HG03442 (cell line): ENCODE measurements at regions not wholly inside any gene's neighbourhood (a gene's known extent, or its start where the extent isn't known, plus 50 kb on each side); places are given as distances from the start of the nearest gene placed in this dataset.
A peak's percentile ranks its signal among the peaks of the same experiment; 100 is the strongest.

Source experiments
- ATAC-seq: cut with Tn5 transposase; IDR thresholded peaks from one replicate; pipeline ENCODE4 v1.9.1; 2021; ENCODE audit warnings: mild to moderate bottlenecking, moderate library complexity; ENCODE audit not compliant: unreplicated experiment

DNA sequence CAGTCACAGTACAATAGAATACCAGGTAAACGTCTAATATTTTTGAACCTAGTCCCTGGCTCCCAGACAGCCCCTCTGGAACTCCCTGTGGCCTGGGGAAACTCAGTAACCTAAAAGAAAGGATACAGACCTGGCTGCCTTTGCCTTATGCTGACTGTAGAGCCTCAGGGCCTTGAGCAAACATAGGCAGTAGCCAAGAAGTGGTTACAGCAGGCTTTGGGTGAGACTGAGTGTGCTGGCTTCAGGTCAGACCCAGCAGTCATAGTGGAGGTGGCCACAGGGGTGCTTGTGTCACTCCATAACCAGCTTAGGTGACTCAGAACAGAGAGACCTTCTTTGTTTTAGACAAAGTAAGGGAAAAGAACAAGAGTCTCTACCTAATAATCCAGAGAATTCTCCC is 141.8 kb upstream of the PRDX4 start:
- no peak for ATAC-seq

- no peak for ATAC-seq
These were observed 126.8 kb upstream of the PRDX4 start for GRCh38 chrX:23540532-23540931.

DNA sequence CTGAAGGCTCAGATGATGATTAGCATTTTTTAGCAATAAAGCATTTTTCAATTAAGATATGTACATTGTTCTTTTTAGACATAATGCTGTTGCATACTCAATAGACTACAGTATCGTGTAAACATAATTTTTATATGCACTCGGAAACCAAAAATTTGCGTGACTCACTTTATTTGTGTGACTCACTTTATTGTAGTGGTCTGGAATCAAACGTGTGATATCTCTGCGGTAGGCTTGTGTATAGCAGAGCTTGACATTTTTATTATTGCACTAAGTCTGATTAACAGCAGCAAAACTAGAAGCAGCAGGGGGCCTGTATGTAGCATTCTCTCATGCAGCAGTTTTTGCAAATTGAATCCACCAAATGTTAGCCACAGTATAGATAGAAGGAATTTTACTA is 119.1 kb upstream of the PRDX4 start:
- ATAC-seq = no peak

- ATAC-seq = no peak
These were observed 115.0 kb upstream of the PRDX4 start for GRCh38 chrX:23552303-23552702.

DNA sequence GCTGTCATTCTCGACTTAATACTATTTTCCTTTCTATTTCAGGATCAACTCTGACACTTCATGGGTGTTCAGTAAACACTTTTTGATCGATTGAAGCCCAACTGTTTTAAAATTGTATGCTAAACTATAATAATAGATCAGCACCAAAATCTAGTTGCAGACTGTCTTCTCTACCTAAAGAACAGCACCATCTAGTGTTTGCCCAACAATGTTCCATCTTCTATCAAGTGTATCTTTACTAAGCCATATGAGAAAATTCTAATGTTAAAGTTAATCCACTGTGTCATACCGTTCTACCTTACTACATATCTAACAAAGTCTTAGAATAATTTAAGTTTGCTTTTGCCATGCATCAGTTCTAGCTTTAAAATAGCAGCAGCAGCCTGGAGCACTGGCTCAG is 113.0 kb upstream of the PRDX4 start:
- ATAC-seq = no peak

DNA sequence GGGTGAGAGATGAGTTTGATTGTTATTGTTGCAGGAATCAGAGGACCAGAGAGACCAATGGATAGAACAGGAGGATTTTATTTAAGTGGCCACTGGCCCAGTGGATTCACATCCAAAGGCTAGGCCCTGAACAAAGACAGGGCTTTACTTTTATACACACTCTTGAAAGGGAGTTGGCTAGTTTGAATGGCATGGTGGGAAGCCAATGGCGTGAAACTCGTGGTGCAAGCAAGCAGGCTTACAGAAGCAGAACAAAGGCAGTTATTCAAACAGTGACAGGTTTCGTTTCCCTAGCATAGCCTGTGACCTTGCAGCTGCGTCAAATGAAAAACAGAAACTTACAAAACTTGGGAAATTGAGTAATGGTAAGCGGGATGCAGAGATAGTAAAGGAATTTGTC is 110.2 kb upstream of the PRDX4 start:
- ATAC-seq = peak; percentile 61

DNA sequence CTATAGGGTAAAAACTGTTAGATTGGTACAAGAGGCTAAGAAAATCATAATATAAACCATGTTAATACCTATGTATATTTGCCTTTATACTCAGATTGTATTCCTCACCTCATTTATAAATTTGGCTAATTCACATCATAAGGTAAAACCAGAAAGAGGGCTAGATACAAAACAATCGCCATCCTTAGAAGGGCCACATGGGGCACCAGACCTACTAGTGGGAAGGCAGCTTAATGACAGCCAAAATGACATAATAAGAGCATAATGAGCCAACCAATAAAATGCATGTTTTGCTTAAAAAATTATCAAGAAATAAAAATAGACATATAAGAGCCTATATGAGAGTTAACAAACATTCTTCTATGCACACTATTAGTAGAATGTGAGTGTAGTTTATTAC is 107.3 kb upstream of the PRDX4 start:
- ATAC-seq = no peak

DNA sequence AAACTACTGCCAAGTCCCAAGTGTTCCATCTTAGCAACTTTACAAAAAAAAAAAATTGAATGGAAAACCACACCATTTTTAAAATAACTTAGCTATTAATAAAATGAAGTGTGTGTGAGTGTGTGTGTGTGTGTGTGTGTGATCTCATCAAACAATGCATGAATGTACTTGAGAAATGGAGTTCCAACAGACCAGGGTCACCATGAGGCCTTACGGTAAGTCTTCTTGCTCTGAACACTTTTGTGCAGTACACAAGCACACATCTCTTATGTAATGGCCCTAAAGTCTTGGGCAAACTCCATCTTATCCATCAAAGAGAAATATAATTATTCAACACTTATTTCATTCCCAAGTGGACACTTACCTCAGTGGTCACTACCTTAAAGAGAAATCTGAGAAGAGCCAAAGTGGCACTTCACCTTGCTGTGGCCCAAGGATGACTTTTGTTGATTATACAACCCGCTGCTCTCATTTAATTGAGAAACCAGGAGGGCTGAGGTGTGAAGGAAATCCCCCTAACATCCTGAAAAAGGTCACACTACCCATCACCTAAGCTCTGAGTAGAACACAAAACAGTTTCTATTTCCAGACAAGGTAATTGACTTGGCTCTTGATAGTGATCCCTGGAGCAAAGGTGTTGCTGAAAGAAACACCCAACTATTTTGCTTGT is 96.5 kb upstream of the PRDX4 start:
- ATAC-seq = no peak

- ATAC-seq = no peak
These were observed 92.0 kb upstream of the PRDX4 start for GRCh38 chrX:23575281-23575680.

DNA sequence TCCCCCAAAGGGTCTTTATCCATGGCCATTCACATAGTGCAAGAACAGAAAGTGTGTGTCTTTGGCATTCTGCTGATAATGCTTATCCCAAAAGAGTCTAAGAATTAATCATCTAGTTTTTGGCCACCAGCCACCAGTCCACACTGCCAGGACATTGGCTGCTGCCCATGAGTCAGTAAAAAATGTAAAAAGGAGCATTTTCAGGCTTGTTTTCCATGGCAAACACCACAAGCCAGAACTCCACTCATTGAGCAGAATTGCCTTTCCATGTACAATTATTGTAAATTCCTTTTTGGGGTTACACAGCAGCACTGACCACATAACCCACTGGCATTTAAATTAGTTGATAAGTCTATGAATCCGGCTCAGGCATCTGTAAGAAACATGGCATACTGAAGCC is 89.2 kb upstream of the PRDX4 start:
- no peak for ATAC-seq

GRCh38 chrX:23589496-23589895 is 77.8 kb upstream of the PRDX4 start:
- ATAC-seq = no peak

- ATAC-seq = no peak
These were observed 74.6 kb upstream of the PRDX4 start for GRCh38 chrX:23592741-23593140.

GRCh38 chrX:23598575-23598974 is 68.7 kb upstream of the PRDX4 start:
- ATAC-seq = no peak

- ATAC-seq = no peak
These were observed 63.8 kb upstream of the PRDX4 start for GRCh38 chrX:23603501-23603900.

GRCh38 chrX:23610495-23610894 is 56.8 kb upstream of the PRDX4 start:
- ATAC-seq = no peak

- no peak for ATAC-seq
These were observed 54.4 kb upstream of the PRDX4 start for GRCh38 chrX:23612846-23613245.

- peak; percentile 68 for ATAC-seq
These were observed 50.9 kb upstream of the PRDX4 start for GRCh38 chrX:23616361-23616760.
